ENCODE measurements at regions not wholly inside any gene's neighbourhood (a gene's known extent, or its start where the extent isn't known, plus 50 kb on each side); places are given as distances from the start of the nearest gene placed in this dataset.

- TF ChIP-seq CTCF (IDR thresholded peaks at IDR 0.05; ENCODE audit: borderline replicate concordance, extremely low read depth, low read length, poor library complexity, severe bottlenecking) (no peak), EZH2 (IDR thresholded peaks at IDR 0.05; ENCODE audit: borderline replicate concordance, low read depth, low read length, severe bottlenecking) (no peak)
These were observed 143.3 kb upstream of the GJB5 start for GRCh38 chr1:34611571-34611970.

Measured in DND-41 (cell line).